ENCODE measurements at regions not wholly inside any gene's neighbourhood (a gene's known extent, or its start where the extent isn't known, plus 50 kb on each side); places are given as distances from the start of the nearest gene placed in this dataset.

- TF ChIP-seq TCF12 (IDR thresholded peaks at IDR 0.05) (no peak), POLR2AphosphoS5 (IDR thresholded peaks at IDR 0.05; ENCODE audit: low read depth, low read length) (no peak), SIN3A (IDR thresholded peaks at IDR 0.05; ENCODE audit: borderline replicate concordance, low read depth, low read length) (no peak), IRF3 (IDR thresholded peaks at IDR 0.05; ENCODE audit: low read depth, low read length) (no peak), RAD21 (IDR thresholded peaks at IDR 0.05; ENCODE audit: low read length) (no peak), CHD2 (IDR thresholded peaks at IDR 0.05; ENCODE audit: low read length, partially characterized antibody) (no peak), NFIC (IDR thresholded peaks at IDR 0.05; ENCODE audit: borderline replicate concordance) (no peak), EP300 (IDR thresholded peaks at IDR 0.05; ENCODE audit: borderline replicate concordance in 1 of 2, low read depth in 1 of 2, low read length in 1 of 2) (no peak), ELF1 (IDR thresholded peaks at IDR 0.05) (no peak), TEAD4 (IDR thresholded peaks at IDR 0.05; ENCODE audit: borderline replicate concordance, insufficient read depth) (no peak), FOXM1 (IDR thresholded peaks at IDR 0.05; ENCODE audit: low read depth) (no peak), GABPA (IDR thresholded peaks at IDR 0.05; ENCODE audit: low read depth) (no peak), MEF2A (IDR thresholded peaks at IDR 0.05; ENCODE audit: borderline replicate concordance, low read depth) (no peak)
- TF ChIP-seq, protein P1, sequence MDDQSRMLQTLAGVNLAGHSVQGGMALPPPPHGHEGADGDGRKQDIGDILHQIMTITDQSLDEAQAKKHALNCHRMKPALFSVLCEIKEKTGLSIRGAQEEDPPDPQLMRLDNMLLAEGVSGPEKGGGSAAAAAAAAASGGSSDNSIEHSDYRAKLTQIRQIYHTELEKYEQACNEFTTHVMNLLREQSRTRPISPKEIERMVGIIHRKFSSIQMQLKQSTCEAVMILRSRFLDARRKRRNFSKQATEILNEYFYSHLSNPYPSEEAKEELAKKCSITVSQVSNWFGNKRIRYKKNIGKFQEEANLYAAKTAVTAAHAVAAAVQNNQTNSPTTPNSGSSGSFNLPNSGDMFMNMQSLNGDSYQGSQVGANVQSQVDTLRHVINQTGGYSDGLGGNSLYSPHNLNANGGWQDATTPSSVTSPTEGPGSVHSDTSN (IDR thresholded peaks at IDR 0.05): no peak
- TF ChIP-seq, protein P2, sequence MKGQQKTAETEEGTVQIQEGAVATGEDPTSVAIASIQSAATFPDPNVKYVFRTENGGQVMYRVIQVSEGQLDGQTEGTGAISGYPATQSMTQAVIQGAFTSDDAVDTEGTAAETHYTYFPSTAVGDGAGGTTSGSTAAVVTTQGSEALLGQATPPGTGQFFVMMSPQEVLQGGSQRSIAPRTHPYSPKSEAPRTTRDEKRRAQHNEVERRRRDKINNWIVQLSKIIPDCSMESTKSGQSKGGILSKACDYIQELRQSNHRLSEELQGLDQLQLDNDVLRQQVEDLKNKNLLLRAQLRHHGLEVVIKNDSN (IDR thresholded peaks at IDR 0.05; ENCODE audit: borderline replicate concordance, low read depth): no peak
- TF ChIP-seq, protein P3, sequence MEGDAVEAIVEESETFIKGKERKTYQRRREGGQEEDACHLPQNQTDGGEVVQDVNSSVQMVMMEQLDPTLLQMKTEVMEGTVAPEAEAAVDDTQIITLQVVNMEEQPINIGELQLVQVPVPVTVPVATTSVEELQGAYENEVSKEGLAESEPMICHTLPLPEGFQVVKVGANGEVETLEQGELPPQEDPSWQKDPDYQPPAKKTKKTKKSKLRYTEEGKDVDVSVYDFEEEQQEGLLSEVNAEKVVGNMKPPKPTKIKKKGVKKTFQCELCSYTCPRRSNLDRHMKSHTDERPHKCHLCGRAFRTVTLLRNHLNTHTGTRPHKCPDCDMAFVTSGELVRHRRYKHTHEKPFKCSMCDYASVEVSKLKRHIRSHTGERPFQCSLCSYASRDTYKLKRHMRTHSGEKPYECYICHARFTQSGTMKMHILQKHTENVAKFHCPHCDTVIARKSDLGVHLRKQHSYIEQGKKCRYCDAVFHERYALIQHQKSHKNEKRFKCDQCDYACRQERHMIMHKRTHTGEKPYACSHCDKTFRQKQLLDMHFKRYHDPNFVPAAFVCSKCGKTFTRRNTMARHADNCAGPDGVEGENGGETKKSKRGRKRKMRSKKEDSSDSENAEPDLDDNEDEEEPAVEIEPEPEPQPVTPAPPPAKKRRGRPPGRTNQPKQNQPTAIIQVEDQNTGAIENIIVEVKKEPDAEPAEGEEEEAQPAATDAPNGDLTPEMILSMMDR (IDR thresholded peaks at IDR 0.05): no peak
- H3K4me3 ChIP-seq (ENCODE audit: low read depth in 2 of 2, low read length in 1 of 2): no peak overlapping the region
- DNase-seq: no peak
- H3F3A ChIP-seq (replicated peaks; ENCODE audit: insufficient read depth): no peaks in the 10 kb centered on the region
- no peaks in the 10 kb centered on the region for H3K4me1 ChIP-seq (ENCODE audit: control insufficient read depth in 1 of 2, insufficient read depth in 2 of 2, low read depth in 1 of 2, low read length in 1 of 2)
- no peaks in the 10 kb centered on the region for H3K36me3 ChIP-seq (replicated peaks in 1 of 2; ENCODE audit: control insufficient read depth in 1 of 2, insufficient read depth in 2 of 2, low read length in 1 of 2)
- no peak overlapping the region for H3K9ac ChIP-seq
- ChIA-PET POLR2A (no interaction called here), CTCF (no interaction called here)
- WGBS (ENCODE audit: low lambda C conversion rate): 22% methylated on average over 3 of the region's 3 CpGs
- H3K27me3 ChIP-seq (ENCODE audit: insufficient read depth): peaks cover 12% of the 10 kb centered on the region; the same call in 1 of the 2 replicates
- no peaks in the 10 kb centered on the region for H3K9me3 ChIP-seq
- H3K79me2 ChIP-seq (ENCODE audit: insufficient read depth): no peaks in the 10 kb centered on the region
- no peak overlapping the region for H3K27ac ChIP-seq (ENCODE audit: low read depth in 2 of 2, low read length in 1 of 2)
- H3K4me2 ChIP-seq: no peak overlapping the region
- H3K9me2 ChIP-seq: no peaks in the 10 kb centered on the region
- no peaks in the 10 kb centered on the region for H4K20me1 ChIP-seq (ENCODE audit: insufficient read depth)
- H2AFZ ChIP-seq (ENCODE audit: low read depth): no peak overlapping the region
Observed at GRCh38 chr14:36028665-36029064, 147.9 kb downstream of the PTCSC3 start.
